ENCODE measurements at regions not wholly inside any gene's neighbourhood (a gene's known extent, or its start where the extent isn't known, plus 50 kb on each side); places are given as distances from the start of the nearest gene placed in this dataset.

DNA sequence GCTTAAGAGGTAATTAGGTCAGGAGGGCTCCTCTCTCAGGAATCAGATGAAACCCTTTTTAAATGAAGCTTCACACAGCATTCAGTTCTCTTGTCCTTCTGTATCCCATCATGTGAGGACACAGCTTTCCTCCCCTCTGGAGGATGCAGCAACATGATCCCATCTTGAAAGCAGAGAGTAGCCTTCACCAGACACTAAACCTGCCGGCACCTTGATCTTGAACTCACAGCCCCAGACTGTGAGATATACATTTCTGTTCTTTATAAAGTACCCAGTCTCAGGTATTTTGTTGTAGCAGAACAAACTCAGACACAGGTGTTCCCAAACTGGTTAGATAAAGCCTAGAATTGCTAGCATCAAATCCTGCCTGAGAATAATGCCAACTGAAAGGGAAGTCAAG, 83.7 kb upstream of the PRICKLE2 start:
- TF ChIP-seq, protein P1, sequence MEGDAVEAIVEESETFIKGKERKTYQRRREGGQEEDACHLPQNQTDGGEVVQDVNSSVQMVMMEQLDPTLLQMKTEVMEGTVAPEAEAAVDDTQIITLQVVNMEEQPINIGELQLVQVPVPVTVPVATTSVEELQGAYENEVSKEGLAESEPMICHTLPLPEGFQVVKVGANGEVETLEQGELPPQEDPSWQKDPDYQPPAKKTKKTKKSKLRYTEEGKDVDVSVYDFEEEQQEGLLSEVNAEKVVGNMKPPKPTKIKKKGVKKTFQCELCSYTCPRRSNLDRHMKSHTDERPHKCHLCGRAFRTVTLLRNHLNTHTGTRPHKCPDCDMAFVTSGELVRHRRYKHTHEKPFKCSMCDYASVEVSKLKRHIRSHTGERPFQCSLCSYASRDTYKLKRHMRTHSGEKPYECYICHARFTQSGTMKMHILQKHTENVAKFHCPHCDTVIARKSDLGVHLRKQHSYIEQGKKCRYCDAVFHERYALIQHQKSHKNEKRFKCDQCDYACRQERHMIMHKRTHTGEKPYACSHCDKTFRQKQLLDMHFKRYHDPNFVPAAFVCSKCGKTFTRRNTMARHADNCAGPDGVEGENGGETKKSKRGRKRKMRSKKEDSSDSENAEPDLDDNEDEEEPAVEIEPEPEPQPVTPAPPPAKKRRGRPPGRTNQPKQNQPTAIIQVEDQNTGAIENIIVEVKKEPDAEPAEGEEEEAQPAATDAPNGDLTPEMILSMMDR (conservative IDR thresholded peaks at IDR 0.05 in 1 of 2, IDR thresholded peaks at IDR 0.05 in 1 of 2; ENCODE audit: low read depth in 1 of 2, low read length in 2 of 2): no peak
- TF ChIP-seq EZH2 (IDR thresholded peaks at IDR 0.05; ENCODE audit: low read length, missing control alignments): no peak
